T-cell (primary cell): ENCODE measurements at regions not wholly inside any gene's neighbourhood (a gene's known extent, or its start where the extent isn't known, plus 50 kb on each side); places are given as distances from the start of the nearest gene placed in this dataset.
"Not testable (repeated sequence)": the region's sequence is repeated elsewhere in the genome, so short reads cannot be mapped to it uniquely, and the experiment has no call there.

ENCODE experiments used
- ATAC-seq, 4 experiments: fragments of 200-7000 bp in 3 of 4; fragments of 150-1000 bp in 1 of 4; cut with Tn5 transposase; replicated peaks in 1 of 4; 1 replicate in 3 of 4; 2 replicates in 1 of 4; pipeline ENCODE4 v1.10.0; 2021; ENCODE audit warnings: moderate library complexity in 3 of 4, mild to moderate bottlenecking in 2 of 4, moderate number of reproducible peaks in 1 of 4
- CTCF ChIA-PET, 2 donors: fragments of 300-600 bp; sonication (Branson Sonifier 250); formaldehyde crosslinking; loops; one replicate each; lab custom pipeline; 2022; ENCODE audit warnings: antibody characterized with exemption in 2 of 2; lab: Charles Lee
- POLR2A ChIA-PET, 2 donors: fragments of 300-600 bp; sonication (Branson Sonifier 250); formaldehyde crosslinking; loops; one replicate each; lab custom pipeline; 2022; ENCODE audit warnings: antibody characterized with exemption in 2 of 2; lab: Charles Lee
- DNase-seq, 35 experiments: peaks; one replicate each; pipeline versions ENCODE4 v3.0.0 to v3.0.0-alpha.2; 2013 to 2023
- H3K27ac ChIP-seq: one replicate; pipeline ENCODE4 v1.5.1; 2013; ENCODE audit warnings: low read length
- H3K27me3 ChIP-seq, 2 experiments: replicated peaks in 1 of 2; 1 replicate in 1 of 2; 2 replicates in 1 of 2; pipeline versions ENCODE4 v1.6.1 to v1.7.0; 2013; ENCODE audit warnings: low read length in 1 of 2, mixed read lengths in 1 of 2; ENCODE audit not compliant: control insufficient read depth in 2 of 2, insufficient read depth in 2 of 2; ENCODE audit errors: extremely low read depth in 1 of 2
- H3K36me3 ChIP-seq, 2 donors: 1 replicate in 1 of 2; 2 replicates in 1 of 2; pipeline versions ENCODE4 v1.6.1 to v1.7.0; 2013; ENCODE audit warnings: low read length in 1 of 2; ENCODE audit not compliant: control insufficient read depth in 2 of 2, insufficient read depth in 1 of 2; ENCODE audit errors: extremely low read depth in 1 of 2
- H3K4me1 ChIP-seq, 2 experiments: 1 replicate in 1 of 2; 2 replicates in 1 of 2; pipeline versions ENCODE4 v1.6.1 to v1.7.0; 2013; ENCODE audit warnings: low read length in 2 of 2, mixed read lengths in 1 of 2; ENCODE audit not compliant: insufficient read depth in 2 of 2, control insufficient read depth in 1 of 2; ENCODE audit errors: extremely low read depth in 1 of 2
- H3K4me3 ChIP-seq, 2 donors: 1 replicate in 1 of 2; 2 replicates in 1 of 2; pipeline versions ENCODE4 v1.5.1 to v1.7.0; 2013; ENCODE audit warnings: mild to moderate bottlenecking in 2 of 2, low read length in 1 of 2, moderate library complexity in 1 of 2; ENCODE audit not compliant: control insufficient read depth in 1 of 2; ENCODE audit errors: extremely low read depth in 1 of 2
- H3K9me3 ChIP-seq: 2 replicates; pipeline ENCODE4 v1.7.0; 2013
- H3K27ac Mint-ChIP-seq, 2 donors: one replicate each; pipeline ENCODE4 v1.8.0; 2020 to 2021; ENCODE audit warnings: mild to moderate bottlenecking in 2 of 2, mixed read lengths in 2 of 2
- H3K27me3 Mint-ChIP-seq, 2 donors: one replicate each; pipeline ENCODE4 v1.8.0; 2021 to 2022; ENCODE audit warnings: mixed read lengths in 2 of 2
- H3K36me3 Mint-ChIP-seq: one replicate; pipeline ENCODE4 v1.8.0; 2021; ENCODE audit warnings: mixed read lengths
- H3K4me1 Mint-ChIP-seq, 3 donors: one replicate each; pipeline ENCODE4 v1.8.0; 2020 to 2022; ENCODE audit warnings: mixed read lengths in 3 of 3, mild to moderate bottlenecking in 1 of 3
- H3K4me3 Mint-ChIP-seq, 3 donors: one replicate each; pipeline ENCODE4 v1.8.0; 2020 to 2022; ENCODE audit warnings: mild to moderate bottlenecking in 3 of 3, mixed read lengths in 3 of 3, moderate library complexity in 3 of 3
- H3K9me3 Mint-ChIP-seq, 3 donors: one replicate each; pipeline ENCODE4 v1.8.0; 2020 to 2022; ENCODE audit warnings: mixed read lengths in 3 of 3
- WGBS: methylation state at CpG from one replicate; pipeline ENCODE4 v1.1.5; 2013; ENCODE audit warnings: missing lambda C conversion rate; ENCODE audit not compliant: insufficient coverage; 5-methylcytosine and 5-hydroxymethylcytosine counted together

DNA sequence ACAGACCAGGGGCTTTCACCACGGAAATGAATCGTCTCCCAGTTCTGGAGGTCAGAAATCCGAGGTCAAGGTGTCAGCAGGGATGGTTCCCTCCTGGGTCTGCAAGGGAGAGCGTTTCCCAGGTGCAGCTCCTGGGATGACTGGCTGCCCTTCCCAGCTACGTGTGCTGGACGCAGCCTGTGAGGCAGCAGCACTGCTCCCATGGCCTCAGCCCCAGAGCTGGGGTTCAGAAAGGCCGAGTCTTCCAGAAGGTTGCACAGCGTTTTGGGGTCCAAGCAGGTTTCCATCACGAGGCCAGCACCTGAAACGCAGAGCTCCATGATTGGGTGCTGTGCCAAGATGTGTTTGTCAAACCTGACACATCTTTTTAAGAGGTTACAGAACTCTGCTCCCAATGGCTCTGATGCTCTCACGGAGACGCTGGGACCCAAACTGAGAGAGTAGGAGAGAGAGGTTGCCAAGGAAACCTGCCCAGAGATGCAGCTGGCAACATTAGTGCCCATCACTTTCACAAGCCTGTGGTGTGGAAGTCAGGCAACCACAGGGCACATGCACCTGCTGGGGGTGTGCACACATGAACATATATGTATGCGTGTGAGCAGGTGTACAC is 65.8 kb upstream of the LRPAP1 start:
- ATAC-seq, H3K27ac ChIP-seq, H3K36me3 Mint-ChIP-seq, H3K36me3 ChIP-seq, H3K4me1 Mint-ChIP-seq, H3K9me3 Mint-ChIP-seq, CTCF ChIA-PET, H3K4me3 Mint-ChIP-seq, H3K4me3 ChIP-seq, H3K9me3 ChIP-seq, H3K4me1 ChIP-seq, POLR2A ChIA-PET, H3K27ac Mint-ChIP-seq, DNase-seq: not testable (repeated sequence)
- WGBS: 83% methylated on average over 11 of the region's 13 CpGs
- peaks cover 14 to 28% of the 10 kb centered on the region in 2 donors for H3K27me3 Mint-ChIP-seq
- peaks cover 0 to 27% of the 10 kb centered on the region in 2 experiments for H3K27me3 ChIP-seq

DNA sequence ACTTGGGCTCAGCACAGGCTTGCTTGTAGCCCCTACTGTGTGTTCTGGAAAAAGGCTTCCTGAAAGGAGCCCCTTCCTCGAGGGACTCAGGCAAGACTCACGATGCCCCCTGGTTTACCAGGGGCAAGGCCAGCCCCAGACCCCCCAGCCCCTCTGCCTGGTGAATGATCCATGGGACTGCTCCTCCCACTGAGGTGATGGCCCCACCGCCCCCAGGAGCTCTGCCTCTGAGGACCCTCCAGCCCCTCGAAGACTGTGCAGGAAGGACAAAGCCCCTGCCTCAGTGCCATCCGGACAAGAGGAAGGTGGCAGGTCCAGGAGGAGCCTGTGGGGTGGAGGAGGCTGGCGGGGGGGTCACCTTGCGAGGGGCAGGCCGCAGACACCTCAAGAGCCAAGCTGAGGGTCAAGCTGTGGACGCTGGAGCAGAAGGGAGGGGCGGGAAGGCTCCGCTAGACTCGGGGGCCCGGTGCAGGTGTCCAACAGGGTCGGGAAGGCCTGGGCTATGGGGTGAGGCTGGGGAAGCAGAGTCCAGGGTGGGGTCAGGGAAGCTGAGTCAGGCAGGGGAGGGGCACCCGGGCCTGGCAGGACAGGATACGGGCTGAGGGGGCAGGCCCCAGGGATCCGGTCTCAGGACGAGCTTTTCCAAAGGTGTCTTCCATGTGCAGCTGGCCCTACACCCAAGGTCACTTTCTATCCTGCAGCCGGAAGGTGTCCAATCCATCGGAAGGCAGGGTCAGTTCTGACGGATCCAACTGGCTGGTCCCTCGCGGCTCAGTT is 64.9 kb upstream of the LRPAP1 start:
- H3K27me3 Mint-ChIP-seq: peaks cover 11 to 24% of the 10 kb centered on the region in 2 donors
- ATAC-seq, H3K27ac ChIP-seq, DNase-seq, H3K4me1 Mint-ChIP-seq, H3K4me3 Mint-ChIP-seq, CTCF ChIA-PET, H3K4me1 ChIP-seq, H3K9me3 ChIP-seq, H3K27ac Mint-ChIP-seq, H3K36me3 ChIP-seq, POLR2A ChIA-PET, H3K9me3 Mint-ChIP-seq, H3K4me3 ChIP-seq, H3K36me3 Mint-ChIP-seq: not testable (repeated sequence)
- 85% methylated on average over 21 of the region's 23 CpGs for WGBS
- peaks cover 0 to 19% of the 10 kb centered on the region in 2 experiments for H3K27me3 ChIP-seq

DNA sequence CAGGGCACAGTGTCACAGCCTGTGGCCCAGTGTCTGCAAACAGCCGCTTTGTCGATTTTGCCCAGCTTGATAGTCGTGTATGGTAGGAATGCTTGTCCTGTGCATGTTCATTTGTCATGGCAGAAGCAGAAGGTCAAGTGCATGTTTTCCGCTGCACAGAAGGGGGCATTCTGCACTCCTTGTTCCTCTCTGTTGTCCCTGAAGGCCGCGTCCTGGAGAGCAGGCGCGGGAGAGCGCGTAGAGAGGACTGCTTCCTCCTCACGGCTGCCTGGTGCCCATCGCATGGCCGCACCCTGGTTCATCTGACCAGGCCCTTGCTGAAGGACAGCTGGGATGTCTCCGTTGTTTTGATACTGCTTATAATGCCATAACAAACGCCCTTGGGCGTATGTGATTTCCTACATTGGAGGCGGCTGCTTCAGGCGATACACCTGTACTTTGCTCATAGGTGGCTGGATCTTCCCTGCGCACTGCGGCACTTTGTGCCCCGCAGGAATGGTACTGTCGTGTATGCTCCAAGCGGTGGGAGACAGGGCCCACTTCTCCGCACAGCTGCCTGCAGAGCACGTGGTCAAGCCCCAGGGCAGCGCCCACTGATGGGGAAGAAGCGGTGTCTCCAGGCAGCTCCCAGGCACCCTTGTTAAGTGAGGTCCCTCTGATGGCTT is 63.5 kb upstream of the LRPAP1 start:
- H3K9me3 ChIP-seq, CTCF ChIA-PET: not testable (repeated sequence)
- peaks cover 11 to 22% of the 10 kb centered on the region in 2 donors for H3K27me3 Mint-ChIP-seq

DNA sequence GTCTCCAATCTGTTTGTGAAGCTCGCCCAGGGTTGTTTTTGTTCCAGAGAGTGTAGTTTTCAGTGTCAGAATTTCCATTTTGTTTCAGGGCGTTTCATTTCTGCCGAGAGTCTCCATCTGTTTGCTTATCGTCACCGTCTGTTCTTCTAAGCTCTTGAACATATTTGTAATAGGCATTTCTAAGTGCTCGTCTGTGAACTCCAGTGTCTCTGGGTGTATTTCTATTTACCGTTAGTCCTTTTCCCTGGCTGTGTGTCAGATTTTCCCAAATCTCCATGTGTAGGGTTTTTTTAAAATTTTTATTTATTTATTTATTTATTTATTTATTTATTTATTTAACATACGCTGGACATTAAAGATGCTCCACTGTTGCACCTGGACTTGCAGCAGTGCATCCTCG is 62.5 kb upstream of the LRPAP1 start:
- ATAC-seq, H3K36me3 Mint-ChIP-seq, H3K9me3 Mint-ChIP-seq, H3K4me3 ChIP-seq, H3K4me1 ChIP-seq, H3K4me1 Mint-ChIP-seq, CTCF ChIA-PET, H3K4me3 Mint-ChIP-seq, H3K27ac ChIP-seq, POLR2A ChIA-PET, H3K36me3 ChIP-seq, H3K9me3 ChIP-seq, DNase-seq, H3K27ac Mint-ChIP-seq: not testable (repeated sequence)
- WGBS: 87% methylated on average over 5 of the region's 9 CpGs
- peaks cover 0 to 14% of the 10 kb centered on the region in 2 experiments for H3K27me3 ChIP-seq
- peaks cover 11 to 22% of the 10 kb centered on the region in 2 donors for H3K27me3 Mint-ChIP-seq

More for the DNA sequence above, 63.5 kb upstream of the LRPAP1 start:
- WGBS: 88% methylated on average over 23 of the region's 27 CpGs
- H3K36me3 Mint-ChIP-seq, H3K27ac Mint-ChIP-seq, ATAC-seq, H3K9me3 Mint-ChIP-seq, H3K36me3 ChIP-seq, H3K27ac ChIP-seq, POLR2A ChIA-PET, DNase-seq, H3K4me1 ChIP-seq, H3K4me1 Mint-ChIP-seq, H3K4me3 Mint-ChIP-seq, H3K4me3 ChIP-seq: not testable (repeated sequence)
- peaks cover 0 to 14% of the 10 kb centered on the region in 2 experiments for H3K27me3 ChIP-seq

- H3K9me3 ChIP-seq: not testable (repeated sequence)
- WGBS: 88% methylated on average over 10 of the region's 21 CpGs
Measured at GRCh38 chr4:3589946-3590924, 58.0 kb upstream of the LRPAP1 start.

GRCh38 chr4:3589379-3589778 is 57.2 kb upstream of the LRPAP1 start:
- 80% methylated on average over 5 of the region's 11 CpGs for WGBS
- H3K4me3 ChIP-seq: not testable (repeated sequence)

More at GRCh38 chr4:3589946-3590924, 58.0 kb upstream of the LRPAP1 start:
- H3K27ac ChIP-seq, H3K4me1 ChIP-seq, H3K27me3 ChIP-seq, POLR2A ChIA-PET, H3K9me3 Mint-ChIP-seq, H3K4me3 ChIP-seq, ATAC-seq, H3K4me3 Mint-ChIP-seq, H3K27ac Mint-ChIP-seq, H3K4me1 Mint-ChIP-seq, H3K36me3 ChIP-seq, CTCF ChIA-PET, H3K36me3 Mint-ChIP-seq, DNase-seq: not testable (repeated sequence)
- peaks cover 9 to 11% of the 10 kb centered on the region in 2 donors for H3K27me3 Mint-ChIP-seq

More at GRCh38 chr4:3589379-3589778, 57.2 kb upstream of the LRPAP1 start:
- CTCF ChIA-PET, POLR2A ChIA-PET, H3K9me3 ChIP-seq, H3K27me3 Mint-ChIP-seq, H3K27ac Mint-ChIP-seq, H3K9me3 Mint-ChIP-seq, H3K27ac ChIP-seq, H3K27me3 ChIP-seq, ATAC-seq, DNase-seq, H3K4me1 ChIP-seq, H3K36me3 Mint-ChIP-seq, H3K36me3 ChIP-seq, H3K4me3 Mint-ChIP-seq, H3K4me1 Mint-ChIP-seq: not testable (repeated sequence)
